Stimulated activated CD8-positive, alpha-beta memory T cell treated with anti-CD3 and anti-CD28 coated beads, Interleukin-12 subunit alpha, Interleukin-12 subunit beta, amount 100 ng/mL, for 4 hours (primary cell): ENCODE measurements at regions not wholly inside any gene's neighbourhood (a gene's known extent, or its start where the extent isn't known, plus 50 kb on each side); places are given as distances from the start of the nearest gene placed in this dataset.
"Not testable (repeated sequence)": the region's sequence is repeated elsewhere in the genome, so short reads cannot be mapped to it uniquely, and the experiment has no call there.

Experiments used
- DNase-seq: peaks from one replicate; pipeline ENCODE4 v3.0.0-alpha.2; 2020; ENCODE audit warnings: low read depth

DNA sequence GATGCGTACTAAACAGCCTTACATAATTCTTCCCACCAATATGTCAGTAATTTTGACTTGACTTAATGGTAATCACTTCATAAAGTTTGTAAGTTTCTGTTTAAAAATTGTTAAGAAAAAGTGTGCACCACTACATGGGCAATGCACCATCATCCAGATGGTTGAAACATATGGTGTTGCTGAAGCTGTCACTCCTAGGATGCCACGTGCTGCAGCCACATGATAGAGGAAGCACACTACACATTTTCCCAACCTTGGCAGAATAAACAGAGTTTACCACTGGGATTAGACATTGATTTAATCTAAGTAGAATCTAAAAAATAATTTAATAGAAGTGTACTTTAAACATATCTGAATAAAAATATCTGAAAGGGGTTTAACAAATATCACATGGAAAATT is 1209.9 kb downstream of the NSUN3 start:
- DNase-seq, result no peak

DNA sequence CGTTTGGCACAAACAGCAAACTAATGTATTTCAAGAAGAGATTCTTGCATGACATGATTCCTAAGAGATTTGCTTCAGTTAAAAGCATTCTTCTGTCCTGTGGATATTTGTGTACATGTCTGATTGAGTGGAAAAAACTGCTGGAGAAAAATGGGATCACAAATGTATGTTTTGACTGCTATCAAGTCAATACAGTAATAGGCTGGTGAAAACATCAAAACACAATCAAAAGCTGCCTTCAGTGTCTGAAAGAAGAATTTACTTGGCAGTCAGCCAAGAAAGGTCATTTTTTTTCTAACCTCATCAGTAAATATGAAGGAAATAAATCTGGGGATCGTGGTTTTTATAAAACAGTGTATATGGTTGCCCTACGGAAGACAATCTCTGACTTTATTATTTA is 1214.8 kb downstream of the NSUN3 start:
- DNase-seq, result no peak

DNA sequence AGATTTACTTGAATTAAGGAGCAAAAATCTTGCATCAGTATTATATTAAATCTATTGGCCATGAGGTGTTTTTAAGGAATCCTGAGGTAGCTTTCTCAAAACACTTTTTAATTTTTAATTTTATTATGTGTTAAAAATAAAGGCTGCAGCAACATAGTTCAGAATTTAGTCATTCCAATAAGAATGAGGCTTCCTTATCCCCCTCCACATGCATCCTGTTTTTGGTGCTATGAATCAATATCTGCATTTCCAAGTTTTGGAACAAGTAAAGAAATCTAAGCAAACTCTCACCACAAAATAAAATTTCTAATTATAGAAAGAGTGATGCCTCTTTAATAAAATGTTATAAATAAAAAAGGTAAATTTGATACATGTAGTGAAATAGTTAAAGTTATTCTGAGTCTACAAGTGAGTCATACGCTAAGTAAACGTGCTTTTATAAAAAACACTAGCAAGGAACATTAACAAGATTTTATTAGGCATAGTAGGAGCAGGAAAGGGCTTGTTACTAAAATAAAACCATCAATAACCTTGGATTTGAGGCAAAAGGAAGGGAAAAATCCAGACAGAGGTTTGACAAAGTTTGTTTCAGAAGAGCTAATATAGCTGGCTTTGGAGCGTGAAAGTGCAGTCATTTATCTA is 1218.0 kb downstream of the NSUN3 start:
- DNase-seq, result no peak

DNA sequence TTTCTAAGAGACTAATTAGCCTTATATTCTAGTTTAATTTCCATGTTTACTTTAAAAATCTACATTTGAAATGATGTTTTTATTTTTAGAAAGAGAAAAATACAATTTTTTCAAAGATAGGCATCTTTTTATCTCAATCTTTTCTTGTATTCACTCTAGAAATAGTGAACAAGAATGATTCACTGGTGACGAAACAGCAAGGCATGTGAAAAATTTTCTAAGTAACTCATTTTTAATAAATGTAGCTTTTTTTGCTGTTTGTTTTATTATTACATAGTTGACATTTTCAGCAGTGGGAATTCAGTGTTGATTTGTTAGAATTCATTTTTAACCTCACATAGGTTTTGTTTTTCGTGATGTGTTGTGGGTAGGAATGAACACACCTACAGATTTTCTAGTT is 1226.4 kb downstream of the NSUN3 start:
- no peak for DNase-seq

DNA sequence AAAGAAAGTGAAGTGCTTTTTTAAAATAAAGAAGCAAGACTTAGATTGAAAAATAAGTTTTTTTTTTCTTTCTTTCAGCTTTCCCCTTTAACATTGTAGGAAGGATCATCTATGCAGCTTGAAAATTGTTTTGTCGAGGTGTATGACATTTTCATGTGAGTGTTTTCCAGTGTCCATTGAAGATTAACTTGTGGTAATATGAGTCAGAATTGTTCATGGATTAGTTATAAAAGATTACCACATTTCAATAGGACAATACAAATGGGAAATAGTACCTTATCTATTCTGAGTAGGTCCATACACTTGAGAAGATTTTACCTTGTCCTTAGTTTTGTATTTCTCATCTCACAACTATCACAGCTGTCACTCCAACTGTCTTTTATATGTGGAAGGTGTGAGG is 1234.7 kb downstream of the NSUN3 start:
- no peak for DNase-seq

DNA sequence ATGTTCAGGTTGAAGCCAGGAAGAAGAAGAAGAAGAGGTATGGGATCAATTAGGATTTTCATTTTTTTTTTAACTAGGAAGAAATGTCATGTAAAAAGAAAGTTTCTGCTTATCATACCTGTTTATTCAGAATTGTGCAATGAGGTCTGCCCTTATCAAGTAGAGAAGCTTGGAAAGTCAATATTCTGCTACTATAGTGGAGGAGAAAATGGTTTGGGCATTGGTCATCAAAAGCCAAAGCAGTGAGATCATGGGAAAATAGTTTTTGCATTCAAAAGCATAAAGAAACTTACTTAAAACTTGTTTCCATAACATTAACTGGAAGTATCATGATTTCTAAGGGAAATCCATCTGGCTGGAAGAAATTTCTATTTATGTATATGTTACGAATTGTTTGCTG is 1239.2 kb downstream of the NSUN3 start:
- DNase-seq, result no peak

DNA sequence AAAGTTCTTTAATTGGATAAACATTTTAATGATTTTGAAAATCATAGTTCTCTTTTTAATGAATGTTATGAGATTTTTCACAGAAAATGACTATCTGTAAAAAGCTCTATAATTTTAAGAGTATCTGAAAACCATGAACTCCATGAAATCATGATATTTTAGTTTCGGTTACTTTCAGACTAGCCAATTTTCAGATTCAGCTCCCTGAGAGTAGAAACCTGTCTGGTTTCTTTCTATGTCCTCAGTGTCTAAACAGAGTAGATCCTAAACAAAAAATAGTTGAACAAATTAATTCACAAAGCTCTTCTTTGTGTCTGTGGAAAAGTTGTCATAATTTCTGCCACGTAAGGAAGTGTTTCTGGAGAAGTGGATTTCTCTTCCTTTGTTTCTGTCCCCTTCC is 1247.7 kb downstream of the NSUN3 start:
- DNase-seq, result no peak

DNA sequence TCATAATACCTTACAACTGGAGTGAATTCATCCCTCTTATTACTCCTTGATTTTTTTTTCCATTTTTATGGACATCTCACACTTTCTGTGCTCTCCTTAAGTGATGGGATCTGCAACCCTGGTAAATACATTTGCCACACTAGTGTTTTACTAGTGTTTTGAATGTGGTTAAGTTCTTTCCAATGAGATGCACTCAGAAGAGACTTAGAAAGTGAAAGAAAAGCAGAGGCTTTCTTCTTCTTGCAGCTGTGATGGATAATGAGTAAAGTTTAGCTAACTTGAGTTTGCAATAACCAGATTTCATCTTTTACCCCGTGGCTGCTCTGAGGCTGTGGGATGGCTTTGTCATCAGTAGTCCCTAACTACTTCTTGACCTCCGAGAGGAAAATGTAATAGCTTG is 1248.4 kb downstream of the NSUN3 start:
- no peak for DNase-seq

DNA sequence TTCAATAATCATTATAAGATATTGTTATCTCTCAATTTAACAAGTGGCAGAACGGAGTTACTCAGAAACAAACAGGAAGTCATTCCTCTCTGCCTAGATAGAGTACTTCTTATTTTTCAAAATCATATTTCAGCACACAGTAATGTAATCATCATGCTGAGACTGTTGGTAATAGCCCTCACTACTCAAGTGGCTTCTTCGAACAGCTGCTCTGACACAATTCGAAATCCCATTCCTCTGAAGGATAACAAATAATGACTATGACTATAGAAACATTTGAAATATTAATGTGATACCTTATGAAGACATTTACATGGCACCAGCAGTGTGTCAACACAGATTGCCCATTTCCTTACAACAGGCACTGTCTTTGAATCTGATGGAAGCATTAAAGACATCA is 1249.8 kb downstream of the NSUN3 start:
- DNase-seq, result no peak

DNA sequence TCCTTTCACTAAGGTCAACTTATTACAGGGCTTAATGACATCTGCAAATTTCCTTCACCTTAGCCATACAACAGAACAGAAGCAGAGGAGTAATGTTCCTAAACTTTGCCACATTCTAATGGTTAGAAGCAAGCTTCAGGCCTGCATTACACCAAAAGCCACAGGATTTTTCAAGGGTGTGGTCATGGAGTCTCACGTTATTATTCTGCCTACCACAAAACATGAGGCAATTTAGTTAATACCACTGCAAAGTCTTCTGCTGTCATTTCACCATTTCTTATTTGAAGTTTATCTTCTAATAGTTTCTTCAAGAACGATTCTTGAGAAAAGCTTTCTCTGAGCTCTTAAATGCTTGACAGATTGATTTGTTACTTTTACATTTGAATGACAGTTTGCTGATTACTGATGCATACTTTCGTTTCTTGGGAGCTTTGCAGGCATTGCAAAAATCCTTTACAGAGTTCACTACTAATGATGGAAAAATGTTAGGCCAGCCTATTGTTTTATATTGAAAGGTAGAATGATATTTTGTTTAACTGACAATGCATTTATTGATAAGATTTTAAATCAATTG is 1257.1 kb downstream of the NSUN3 start:
- no peak for DNase-seq

DNA sequence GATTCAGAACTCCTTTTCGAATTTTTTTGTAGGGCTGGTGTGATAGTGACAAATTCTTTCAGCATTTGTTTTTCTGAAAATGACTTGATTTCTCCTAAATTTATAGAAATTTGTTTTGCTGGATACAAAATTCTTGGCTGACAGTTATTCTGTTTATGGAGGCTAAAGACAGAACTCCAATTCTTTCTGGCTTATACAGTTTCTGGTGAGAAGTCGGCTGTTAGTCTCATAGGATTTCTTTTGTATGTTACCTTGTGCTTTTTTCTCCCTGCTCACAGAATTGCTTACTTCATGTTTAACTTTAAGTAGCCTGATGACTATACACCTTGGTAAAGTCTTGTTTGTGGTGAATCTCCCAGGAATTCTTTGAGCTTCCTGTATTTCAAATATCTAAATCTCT is 1264.6 kb downstream of the NSUN3 start:
- DNase-seq, result no peak

DNA sequence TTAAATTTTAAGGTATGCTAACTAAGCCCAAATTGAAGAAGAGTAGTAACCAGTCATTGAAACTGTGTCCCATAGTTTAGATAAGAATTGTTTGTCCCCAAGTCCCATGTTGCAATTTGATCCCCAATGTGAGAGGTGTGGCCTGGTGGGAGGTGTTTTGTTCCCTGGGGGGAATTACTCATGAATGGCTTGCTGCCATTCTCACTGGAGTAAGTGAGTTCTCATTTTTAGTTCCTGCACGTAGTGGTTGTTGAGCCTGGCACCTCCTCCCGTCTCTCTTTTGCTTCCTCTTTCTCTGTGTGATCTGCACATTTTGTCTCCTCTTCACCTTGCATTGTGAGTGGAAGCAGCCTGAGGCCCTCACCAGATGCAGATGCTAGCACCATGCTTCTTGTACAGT is 1271.0 kb downstream of the NSUN3 start:
- no peak for DNase-seq

DNA sequence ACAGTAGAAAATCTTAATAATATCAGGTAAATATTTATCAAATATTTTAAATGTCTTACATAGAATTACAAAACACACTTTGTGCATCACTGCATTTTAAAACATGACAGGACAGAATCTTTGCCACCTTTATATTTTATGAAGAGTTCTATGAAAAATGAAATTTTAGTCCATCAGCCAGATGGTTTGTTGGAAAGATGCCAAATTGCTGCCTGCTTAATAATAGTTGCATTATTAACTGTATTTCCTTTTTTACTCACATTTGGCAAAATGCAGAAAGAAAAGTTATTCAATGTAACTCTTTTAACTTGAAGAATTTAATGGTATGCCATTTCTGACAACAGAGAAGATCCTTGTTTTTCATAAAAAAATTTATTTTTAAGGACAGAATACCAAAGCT is 1271.6 kb downstream of the NSUN3 start:
- no peak for DNase-seq

DNA sequence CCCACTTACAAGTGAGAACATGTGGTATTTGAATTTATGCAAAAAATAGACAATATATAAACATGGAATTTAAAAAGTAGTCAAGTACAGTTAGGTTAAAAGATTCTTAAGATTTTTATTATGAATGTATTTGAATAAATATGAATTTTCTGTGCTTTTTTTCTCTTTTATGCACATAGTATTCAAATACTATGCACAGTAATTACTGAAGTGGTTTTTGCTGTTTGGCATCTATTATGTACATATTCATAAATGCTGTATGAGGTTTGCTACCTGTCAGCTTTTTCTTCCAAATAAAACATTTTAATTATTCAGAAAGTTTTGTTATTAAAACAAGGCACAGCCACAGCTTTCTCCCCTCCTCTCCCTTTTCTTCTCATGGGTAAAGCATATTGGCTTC is 1272.7 kb downstream of the NSUN3 start:
- DNase-seq, result no peak

DNA sequence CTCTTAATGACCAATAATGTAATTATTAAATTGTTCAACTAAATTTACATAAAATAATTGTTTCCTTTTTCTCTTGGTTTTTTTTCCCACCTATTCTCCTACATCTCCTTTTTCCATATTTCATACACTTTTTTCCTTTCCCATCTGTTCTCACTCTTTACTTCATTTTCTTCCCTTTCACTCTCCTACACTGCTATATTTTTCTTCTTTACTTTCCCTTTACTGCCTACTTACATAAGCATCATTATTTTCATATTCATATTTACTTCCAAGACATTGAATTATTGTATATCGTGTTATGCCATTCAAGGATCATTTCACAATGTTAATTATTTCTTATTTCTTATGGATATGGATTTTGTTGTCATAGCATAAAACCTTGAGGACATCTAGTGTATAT is 1275.6 kb downstream of the NSUN3 start:
- no peak for DNase-seq

DNA sequence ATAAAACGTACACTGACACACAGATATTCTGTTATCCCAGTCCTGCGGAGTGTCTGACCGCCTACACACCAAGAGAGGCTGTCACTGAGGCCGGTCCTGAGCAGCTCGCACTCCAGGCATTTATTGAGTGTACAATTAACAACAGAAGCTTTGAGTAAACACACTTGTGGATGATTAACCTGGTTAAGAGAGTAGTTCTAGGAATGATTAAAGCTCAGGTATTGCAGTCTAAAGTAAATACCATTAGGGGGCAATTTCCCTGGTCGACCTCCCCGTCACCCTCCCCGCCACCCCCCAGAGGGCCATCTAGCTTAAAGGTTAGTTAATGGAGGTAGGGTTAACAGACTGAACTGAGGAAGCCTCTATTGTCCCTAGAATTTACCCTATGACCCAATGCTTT is 1278.5 kb downstream of the NSUN3 start:
- DNase-seq, result no peak

DNA sequence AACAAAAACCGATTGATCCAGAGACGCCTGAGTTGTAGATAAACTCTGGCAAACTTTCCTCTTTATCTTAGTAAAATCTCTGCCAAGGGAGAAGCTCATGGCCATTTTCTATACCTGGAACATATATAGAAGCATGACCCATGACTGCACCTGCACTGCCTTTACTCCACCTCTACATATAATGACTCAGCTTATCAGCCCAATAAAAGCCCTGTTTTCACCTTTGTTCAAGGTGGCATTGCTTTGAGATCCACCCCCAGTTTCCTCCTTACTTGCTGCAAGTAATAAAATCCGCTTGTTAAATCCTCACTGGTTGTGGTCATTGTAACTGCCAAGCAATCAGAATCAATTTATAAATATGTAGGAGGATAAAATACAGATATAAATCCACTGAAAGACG is 1280.4 kb downstream of the NSUN3 start:
- DNase-seq, result no peak

DNA sequence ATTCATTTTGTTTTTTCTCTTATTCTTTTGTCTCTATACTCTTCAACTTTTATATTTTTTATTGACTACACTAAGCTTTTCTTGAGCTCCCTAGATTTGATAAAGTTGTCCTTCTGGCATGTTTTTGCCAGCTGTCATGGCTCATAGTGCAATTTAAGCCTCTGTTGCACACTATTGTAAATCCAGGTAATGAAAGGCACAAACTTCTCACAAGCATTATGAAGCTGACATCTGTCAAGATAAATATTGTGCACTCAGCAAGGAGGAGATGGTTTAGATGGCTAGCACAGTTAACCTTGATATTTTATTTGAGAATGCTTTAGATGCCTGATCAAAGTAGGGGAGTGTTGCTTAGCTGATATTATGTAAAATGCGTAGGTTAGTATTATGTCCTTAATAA is 1280.9 kb downstream of the NSUN3 start:
- no peak for DNase-seq

DNA sequence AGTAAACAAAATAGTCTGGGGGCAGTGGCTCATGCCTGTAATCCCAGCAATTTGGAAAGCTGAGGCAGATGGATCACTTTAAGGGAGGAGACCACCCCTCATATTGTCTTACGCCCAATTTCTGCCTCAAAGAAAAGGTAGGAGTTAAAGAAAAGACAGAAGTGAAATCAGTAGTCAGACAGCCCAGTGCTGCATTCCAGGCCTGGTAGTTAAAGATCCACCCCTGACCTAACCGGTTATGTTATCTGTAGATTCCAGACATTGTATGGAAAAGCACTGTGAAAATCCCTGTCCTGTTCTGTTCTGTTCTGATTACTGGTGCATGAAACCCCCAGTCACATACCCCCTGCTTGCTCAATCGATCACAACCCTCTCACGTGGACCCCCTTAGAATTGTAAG is 1285.1 kb downstream of the NSUN3 start:
- DNase-seq, result not testable (repeated sequence)

DNA sequence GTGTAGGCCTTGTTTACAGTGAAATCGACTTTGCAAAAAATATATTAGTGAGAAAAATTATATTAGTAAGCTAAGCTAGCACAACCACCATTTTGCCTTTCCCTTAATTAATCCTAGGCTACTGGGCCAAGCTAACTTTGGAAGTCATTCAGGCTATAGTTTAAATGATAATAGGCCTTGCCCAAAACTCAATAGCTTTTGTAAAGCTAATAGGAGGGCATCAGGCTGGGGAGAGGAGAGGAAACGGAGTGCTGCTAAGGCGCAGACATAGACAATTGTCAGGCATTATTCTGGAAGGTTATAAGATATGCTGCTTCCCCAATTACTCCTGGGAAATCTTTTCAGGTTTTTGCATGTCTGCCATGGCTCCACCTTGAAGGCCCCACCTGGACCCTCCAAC is 1286.0 kb downstream of the NSUN3 start:
- no peak for DNase-seq

DNA sequence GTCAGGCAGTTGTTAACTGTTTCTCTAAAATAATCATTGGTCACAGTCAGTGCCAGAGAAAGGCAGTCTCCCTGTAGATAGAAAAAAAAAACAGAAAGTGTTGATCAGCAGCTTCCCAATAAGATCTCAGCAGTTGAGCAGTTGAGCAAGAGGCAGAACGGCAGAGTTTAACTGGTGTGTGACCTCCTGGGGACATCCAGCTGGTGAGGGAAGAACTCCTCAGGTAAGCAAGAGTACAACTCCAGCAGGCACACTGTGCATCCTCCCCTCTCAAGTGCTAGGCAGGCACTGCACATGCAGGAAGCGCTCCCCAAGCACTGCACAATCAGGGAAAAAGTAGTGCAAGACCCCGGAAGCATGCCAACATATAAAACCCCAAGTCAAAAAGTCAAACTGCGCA is 1287.2 kb downstream of the NSUN3 start:
- DNase-seq, result no peak

DNA sequence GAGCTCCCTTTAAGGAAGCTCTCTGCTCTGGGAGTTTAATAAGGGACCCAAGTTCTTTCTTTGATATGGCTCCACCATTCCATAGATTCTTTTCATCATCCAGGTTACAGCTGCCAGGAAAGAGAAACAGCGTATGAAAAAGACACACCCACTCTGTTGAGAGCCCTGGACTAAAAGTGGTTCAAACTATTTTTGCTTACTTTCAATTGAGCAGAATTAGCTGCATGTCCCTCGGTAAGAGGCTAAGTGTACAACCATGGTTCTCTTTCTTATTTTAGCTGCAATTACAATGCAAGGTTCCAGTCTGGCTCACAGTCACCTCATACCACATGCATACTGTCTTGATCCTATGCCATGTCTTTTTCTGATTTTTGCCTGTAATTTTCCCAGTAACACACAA is 1288.3 kb downstream of the NSUN3 start:
- no peak for DNase-seq

DNA sequence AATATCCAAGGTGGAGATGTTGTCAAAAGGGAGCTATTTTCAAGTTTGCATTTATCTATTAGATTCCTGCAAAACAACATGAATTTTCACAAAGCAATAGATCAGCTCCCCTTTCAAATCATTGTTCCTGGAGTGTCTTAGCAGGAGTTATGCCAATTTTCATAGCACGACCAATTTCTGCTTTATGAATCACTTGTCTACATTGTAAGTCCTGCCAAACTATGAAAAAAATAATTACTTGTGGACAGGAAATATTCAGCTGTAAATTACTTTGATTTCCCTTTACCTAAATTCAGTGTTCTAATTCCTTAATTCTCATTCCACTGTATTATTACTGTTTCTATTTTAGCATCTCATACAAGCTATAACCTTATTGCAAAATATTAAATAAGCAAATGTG is 1289.6 kb downstream of the NSUN3 start:
- no peak for DNase-seq

DNA sequence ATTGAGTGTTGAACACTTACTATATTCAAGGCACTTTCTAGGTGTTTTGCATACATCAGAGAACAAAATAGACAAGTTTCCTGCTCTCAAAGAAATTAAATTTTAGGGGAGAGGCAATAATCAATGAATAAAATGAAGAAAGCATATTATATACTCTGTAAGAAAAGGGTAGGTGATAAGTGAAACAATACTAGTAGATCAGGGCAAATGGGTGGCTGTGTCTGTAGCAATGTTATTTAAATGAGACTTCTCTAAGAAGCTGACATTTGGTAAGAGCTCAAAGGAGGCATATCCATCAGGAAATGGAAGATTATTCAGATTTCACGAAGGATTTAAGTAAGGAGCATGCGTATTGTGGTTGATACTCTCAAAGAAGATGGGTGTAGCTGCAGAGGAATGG is 1291.6 kb downstream of the NSUN3 start:
- DNase-seq, result no peak
